Urinary bladder (tissue), 3 donors: ENCODE measurements at regions not wholly inside any gene's neighbourhood (a gene's known extent, or its start where the extent isn't known, plus 50 kb on each side); places are given as distances from the start of the nearest gene placed in this dataset.

Source experiments
- DNase-seq: peaks from one replicate; pipeline ENCODE4 v3.0.0-alpha.2; 2015; ENCODE audit errors: extremely low spot score
- H3K27ac ChIP-seq: one replicate; pipeline ENCODE4 v1.5.1; 2013; ENCODE audit warnings: low read depth, mild to moderate bottlenecking, moderate library complexity
- H3K36me3 ChIP-seq: one replicate; pipeline ENCODE4 v1.6.1; 2013; ENCODE audit warnings: mild to moderate bottlenecking, moderate library complexity; ENCODE audit not compliant: insufficient read depth
- H3K4me1 ChIP-seq: one replicate; pipeline ENCODE4 v1.6.1; 2013; ENCODE audit warnings: mild to moderate bottlenecking, moderate library complexity; ENCODE audit not compliant: insufficient read depth
- H3K4me3 ChIP-seq: one replicate; pipeline ENCODE4 v1.5.1; 2013; ENCODE audit warnings: low read depth, low read length
- WGBS: extraction: QIAGEN DNeasy Blood & Tissue Kit; methylation state at CpG from one replicate; pipeline ENCODE4 v1.1.7; 2013; 5-methylcytosine and 5-hydroxymethylcytosine counted together
- donor health status: healthy with polysubstance abuse.
- donor health status: healthy.

GRCh38 chr12:24709216-24709615, 239.7 kb downstream of the BCAT1 start:
- H3K27ac ChIP-seq: no peak overlapping the region
- H3K4me3 ChIP-seq: no peak overlapping the region
- H3K4me1 ChIP-seq: no peaks in the 10 kb centered on the region
- 69% methylated on average over 2 of the region's 2 CpGs for WGBS
- no peaks in the 10 kb centered on the region for H3K36me3 ChIP-seq
- DNase-seq: no peak

- 47% methylated on average over 2 of the region's 2 CpGs for WGBS
- H3K27ac ChIP-seq: no peak overlapping the region
- DNase-seq: no peak
- no peaks in the 10 kb centered on the region for H3K4me1 ChIP-seq
- H3K4me3 ChIP-seq: no peak overlapping the region
- H3K36me3 ChIP-seq: no peaks in the 10 kb centered on the region
These were observed 240.2 kb downstream of the BCAT1 start for GRCh38 chr12:24708718-24709117.

DNA sequence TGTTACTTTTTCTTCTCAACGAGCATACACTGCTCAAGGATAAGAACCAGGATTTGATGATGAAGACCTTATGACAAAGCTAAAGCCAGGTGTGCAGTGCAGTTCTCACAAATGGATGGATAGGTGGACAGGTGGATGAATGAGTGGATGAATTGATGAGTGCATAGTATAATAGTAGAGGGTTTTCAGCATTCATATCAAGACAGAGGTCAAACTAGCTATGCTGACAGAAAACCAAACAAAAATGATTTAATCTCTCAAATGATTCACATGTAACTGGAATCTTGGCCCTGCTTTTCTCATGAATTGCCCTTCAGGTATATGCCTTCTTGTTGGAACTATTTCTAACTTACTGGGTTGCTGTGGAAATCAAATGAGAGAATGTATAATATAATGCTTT, 240.9 kb downstream of the BCAT1 start:
- Histone ChIP-seq H3K4me3 (no peak overlapping the region), H3K27ac (no peak overlapping the region), H3K4me1 (no peaks in the 10 kb centered on the region), H3K36me3 (no peaks in the 10 kb centered on the region)
- 0% methylated on average over 1 of the region's 1 CpG for WGBS
- no peak for DNase-seq

GRCh38 chr12:24707334-24707733, 241.6 kb downstream of the BCAT1 start:
- Histone ChIP-seq H3K4me3 (no peak overlapping the region), H3K36me3 (no peaks in the 10 kb centered on the region), H3K27ac (no peak overlapping the region), H3K4me1 (no peaks in the 10 kb centered on the region)
- 80% methylated on average over 1 of the region's 1 CpG for WGBS
- DNase-seq: no peak

DNA sequence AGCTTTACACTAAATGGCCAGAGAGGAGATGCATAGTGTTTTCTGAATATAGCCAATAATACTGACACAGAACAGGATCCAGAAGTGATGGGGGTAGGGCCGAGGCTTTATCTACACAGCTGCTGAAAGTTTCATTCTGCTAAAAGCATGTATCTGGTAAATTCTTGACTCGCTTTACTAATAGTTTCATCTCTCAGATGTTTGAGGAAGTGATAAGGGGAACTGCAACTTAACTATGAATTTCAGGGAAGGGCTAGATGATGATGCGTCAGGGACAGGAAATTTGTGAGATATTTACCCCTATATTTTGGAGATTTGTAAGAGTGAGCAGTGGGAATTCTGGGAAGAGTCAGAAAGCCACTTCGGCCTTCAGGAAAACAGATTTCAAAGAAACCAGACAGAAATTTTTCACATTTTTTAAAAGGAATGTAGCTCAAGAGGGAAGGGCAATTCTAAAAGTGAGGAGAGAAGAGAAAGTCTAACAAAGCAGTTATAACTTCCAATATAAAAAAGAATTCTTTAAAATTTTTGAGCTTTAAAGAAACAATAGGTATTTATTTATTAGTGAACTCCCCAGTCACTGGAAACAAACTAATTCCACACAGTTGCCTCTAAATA, 243.1 kb downstream of the BCAT1 start:
- no peaks in the 10 kb centered on the region for H3K4me1 ChIP-seq
- H3K4me3 ChIP-seq: no peak overlapping the region
- no peak overlapping the region for H3K27ac ChIP-seq
- WGBS: 30% methylated on average over 4 of the region's 4 CpGs
- no peak for DNase-seq
- H3K36me3 ChIP-seq: no peaks in the 10 kb centered on the region

DNA sequence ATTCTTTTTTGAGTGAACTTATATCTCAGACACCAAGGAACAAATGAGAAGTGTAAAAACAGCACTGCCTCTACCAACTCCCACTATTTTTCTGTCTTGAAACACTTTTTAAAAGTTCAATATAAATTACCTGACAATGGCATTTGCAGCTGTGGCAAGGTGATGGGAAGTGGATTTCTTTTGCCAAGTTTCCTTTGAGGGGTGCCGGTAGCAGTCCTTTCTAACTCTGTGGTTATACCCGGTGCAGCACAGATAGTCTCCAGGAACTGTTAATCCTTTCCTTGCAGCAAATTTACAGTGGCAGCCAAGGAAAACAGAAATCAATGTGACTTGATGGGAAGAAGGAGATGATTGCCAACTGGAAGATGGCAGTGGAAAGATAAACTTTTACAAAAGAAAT, 243.7 kb downstream of the BCAT1 start:
- WGBS: 27% methylated on average over 2 of the region's 2 CpGs
- Histone ChIP-seq H3K36me3 (no peaks in the 10 kb centered on the region), H3K27ac (no peak overlapping the region), H3K4me3 (no peak overlapping the region), H3K4me1 (no peaks in the 10 kb centered on the region)
- no peak for DNase-seq

DNA sequence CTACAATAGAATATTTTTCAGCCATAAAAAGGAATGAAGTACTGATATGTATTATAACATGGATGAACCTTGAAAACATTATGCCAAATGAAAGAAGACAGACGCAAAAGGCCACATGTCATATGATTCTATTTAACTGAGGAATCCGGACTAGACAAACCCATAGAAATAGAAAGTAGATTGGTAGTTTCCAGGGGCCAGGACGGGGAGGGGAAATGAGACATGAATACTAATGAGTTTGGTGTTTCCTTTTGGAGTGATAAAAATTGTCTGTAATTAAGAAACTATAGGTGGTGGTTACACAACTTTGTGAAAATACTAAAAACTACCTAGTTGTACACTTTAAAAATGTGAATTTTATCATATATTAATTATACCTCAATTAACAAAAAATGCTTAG, 247.6 kb downstream of the BCAT1 start:
- 73% methylated on average over 3 of the region's 3 CpGs for WGBS
- Histone ChIP-seq H3K27ac (no peak overlapping the region), H3K36me3 (no peaks in the 10 kb centered on the region)

DNA sequence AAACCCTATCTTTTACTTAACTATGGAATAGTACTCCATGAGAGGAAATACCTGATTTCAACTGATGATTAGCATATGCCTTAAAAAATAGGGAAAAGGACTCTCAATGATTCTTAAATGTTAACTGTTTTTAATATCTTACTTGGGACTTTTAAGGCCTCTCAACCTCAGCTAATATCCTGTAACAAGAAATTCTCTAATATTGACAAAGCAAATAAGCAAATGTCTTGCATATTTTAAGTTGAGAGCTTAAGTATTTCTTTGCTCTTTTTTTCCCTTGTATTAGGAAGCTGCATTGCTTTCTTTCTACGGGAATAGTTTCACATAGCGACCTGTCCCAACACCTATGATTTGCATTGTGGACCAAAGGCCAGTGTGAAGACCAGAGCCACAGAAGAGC, 249.9 kb downstream of the BCAT1 start:
- Histone ChIP-seq H3K4me1 (no peaks in the 10 kb centered on the region), H3K27ac (no peak overlapping the region), H3K36me3 (no peaks in the 10 kb centered on the region), H3K4me3 (no peak overlapping the region)
- WGBS: 85% methylated on average over 2 of the region's 2 CpGs
- no peak for DNase-seq

More for the DNA sequence above, 247.6 kb downstream of the BCAT1 start:
- Histone ChIP-seq H3K4me3 (no peak overlapping the region), H3K4me1 (no peaks in the 10 kb centered on the region)
- DNase-seq: no peak

DNA sequence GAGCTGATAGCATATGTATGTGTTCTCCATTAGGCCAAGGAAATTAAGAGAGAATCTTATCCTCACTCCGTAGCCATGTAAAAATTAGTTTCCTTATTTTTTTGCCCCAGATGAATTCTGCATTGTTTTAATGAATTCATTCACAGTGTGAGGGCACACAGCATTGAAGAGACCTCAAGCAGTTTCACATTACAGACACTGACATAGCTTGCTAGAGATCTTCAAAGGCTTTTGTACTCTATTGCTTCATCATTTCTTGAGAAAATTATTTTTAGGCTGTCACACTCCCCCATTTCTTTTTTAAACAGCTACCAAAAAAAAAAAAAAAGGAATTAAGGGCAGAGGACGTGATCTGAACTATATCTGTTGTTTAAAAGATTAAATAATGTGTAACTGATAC, 251.1 kb downstream of the BCAT1 start:
- no peaks in the 10 kb centered on the region for H3K36me3 ChIP-seq
- WGBS: 78% methylated on average over 2 of the region's 2 CpGs
- H3K4me1 ChIP-seq: no peaks in the 10 kb centered on the region
- H3K4me3 ChIP-seq: no peak overlapping the region
- no peak for DNase-seq
- no peak overlapping the region for H3K27ac ChIP-seq

GRCh38 chr12:24697295-24697694, 251.6 kb downstream of the BCAT1 start:
- 83% methylated on average over 2 of the region's 2 CpGs for WGBS
- Histone ChIP-seq H3K4me1 (no peaks in the 10 kb centered on the region), H3K4me3 (no peak overlapping the region), H3K36me3 (no peaks in the 10 kb centered on the region), H3K27ac (no peak overlapping the region)
- no peak for DNase-seq

- H3K4me1 ChIP-seq: no peaks in the 10 kb centered on the region
- no peak overlapping the region for H3K27ac ChIP-seq
- no peak overlapping the region for H3K4me3 ChIP-seq
- 83% methylated on average over 6 of the region's 6 CpGs for WGBS
- no peak for DNase-seq
- H3K36me3 ChIP-seq: no peaks in the 10 kb centered on the region
These were observed 252.1 kb downstream of the BCAT1 start for GRCh38 chr12:24696800-24697199.

- H3K4me1 ChIP-seq: no peaks in the 10 kb centered on the region
- 62% methylated on average over 3 of the region's 3 CpGs for WGBS
- H3K36me3 ChIP-seq: no peaks in the 10 kb centered on the region
- no peak for DNase-seq
- H3K27ac ChIP-seq: no peak overlapping the region
- H3K4me3 ChIP-seq: no peak overlapping the region
These were observed 253.1 kb downstream of the BCAT1 start for GRCh38 chr12:24695657-24696329.

DNA sequence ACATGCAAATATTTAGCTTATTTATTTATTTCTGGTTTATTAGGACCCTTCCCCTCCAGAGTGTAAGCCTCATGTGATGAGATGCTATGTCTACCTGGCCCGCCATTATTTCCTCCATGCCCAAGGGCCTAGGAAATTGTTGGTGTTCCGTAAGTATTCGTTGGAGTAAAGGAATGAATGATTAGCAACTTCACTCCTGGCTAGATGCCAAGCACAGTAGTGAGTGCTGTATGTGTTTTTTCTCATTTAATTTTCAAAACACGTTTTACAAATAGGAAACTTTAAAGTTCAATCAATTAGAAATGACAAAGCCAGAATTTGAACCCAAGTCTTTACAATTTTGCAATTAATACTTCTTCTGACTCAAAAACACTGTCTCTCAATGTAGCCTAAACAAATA, 253.8 kb downstream of the BCAT1 start:
- Histone ChIP-seq H3K27ac (no peak overlapping the region), H3K4me3 (no peak overlapping the region), H3K36me3 (no peaks in the 10 kb centered on the region), H3K4me1 (no peaks in the 10 kb centered on the region)
- WGBS: 93% methylated on average over 4 of the region's 4 CpGs
- no peak for DNase-seq

DNA sequence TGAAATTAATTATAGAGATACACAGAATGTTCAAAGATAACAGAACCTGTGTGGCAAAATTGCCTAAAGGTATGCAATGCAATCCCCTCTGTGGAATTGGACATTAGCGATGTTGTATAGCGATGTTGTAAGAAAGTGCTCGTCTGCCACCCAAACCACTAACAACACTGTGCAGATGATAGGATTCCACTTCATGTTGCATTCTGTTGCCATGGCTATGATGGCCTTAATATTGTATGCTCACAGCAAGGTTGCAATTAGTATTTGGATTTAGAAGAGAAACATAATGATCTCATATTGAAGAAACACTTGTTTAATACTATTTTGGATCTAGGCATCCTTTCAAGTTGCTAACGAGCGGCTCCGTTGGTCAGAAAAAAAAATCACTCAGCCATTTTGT, 260.3 kb downstream of the BCAT1 start:
- Histone ChIP-seq H3K4me1 (no peaks in the 10 kb centered on the region), H3K36me3 (no peaks in the 10 kb centered on the region), H3K27ac (no peak overlapping the region), H3K4me3 (no peak overlapping the region)
- no peak for DNase-seq
- 94% methylated on average over 6 of the region's 6 CpGs for WGBS
